SK-N-SH treated with all-trans-retinoic acid at 6 μM for 48 hours (cell line): ENCODE measurements at regions not wholly inside any gene's neighbourhood (a gene's known extent, or its start where the extent isn't known, plus 50 kb on each side); places are given as distances from the start of the nearest gene placed in this dataset.

Experiments used
- ATAC-seq: fragments of 200-7000 bp; cut with Tn5 transposase; 3 replicates; pipeline ENCODE4 v1.9.1; 2020; ENCODE audit warnings: mild to moderate bottlenecking, moderate library complexity
- ARNTL ChIP-seq: fragments of 450-650 bp; formaldehyde crosslinking; IDR thresholded peaks from 2 replicates; pipeline ENCODE4 v1.5.0; 2020; ENCODE audit warnings: low read depth, mild to moderate bottlenecking, moderate library complexity, borderline replicate concordance
- BACH2 ChIP-seq: fragments of 250-450 bp; sonication (Bioruptor Pico); IDR thresholded peaks from 2 replicates; pipeline ENCODE4 v1.9.0; 2021; ENCODE audit warnings: mild to moderate bottlenecking, borderline replicate concordance
- CSDC2 ChIP-seq: fragments of 250-450 bp; sonication (Bioruptor Pico); IDR thresholded peaks from 2 replicates; pipeline ENCODE4 v1.5.0; 2020; ENCODE audit warnings: mild to moderate bottlenecking, moderate library complexity
- ESRRG ChIP-seq: fragments of 250-450 bp; sonication (Bioruptor Pico); IDR thresholded peaks from 2 replicates; pipeline ENCODE4 v1.6.1; 2021; ENCODE audit warnings: mild to moderate bottlenecking
- GLIS3 ChIP-seq: fragments of 250-450 bp; sonication (Bioruptor Pico); IDR thresholded peaks from 2 replicates; pipeline ENCODE4 v1.5.0; 2020; ENCODE audit warnings: mild to moderate bottlenecking, moderate library complexity
- ISL1 ChIP-seq: fragments of 250-450 bp; sonication (Bioruptor Pico); IDR thresholded peaks from 2 replicates; pipeline ENCODE4 v2.1.2; 2022; ENCODE audit warnings: mild to moderate bottlenecking, moderate library complexity
- OSR1 ChIP-seq: fragments of 250-450 bp; sonication (Bioruptor Pico); IDR thresholded peaks from 2 replicates; pipeline ENCODE4 v1.8.0; 2022; ENCODE audit warnings: moderate library complexity, mild to moderate bottlenecking, inconsistent platforms
- PPARA ChIP-seq: fragments of 250-450 bp; sonication (Bioruptor Pico); IDR thresholded peaks from 2 replicates; pipeline ENCODE4 v1.5.0; 2020; ENCODE audit warnings: mild to moderate bottlenecking, borderline replicate concordance
- RARB ChIP-seq: fragments of 250-450 bp; sonication (Bioruptor Pico); IDR thresholded peaks from 2 replicates; pipeline ENCODE4 v1.8.0; 2021; ENCODE audit warnings: mild to moderate bottlenecking, moderate library complexity
- SNAI2 ChIP-seq: fragments of 250-450 bp; sonication (Bioruptor Pico); IDR thresholded peaks from 2 replicates; pipeline ENCODE4 v1.5.0; 2020; ENCODE audit warnings: mild to moderate bottlenecking, moderate library complexity
- TCF4 ChIP-seq: fragments of 250-450 bp; sonication (Bioruptor Pico); IDR thresholded peaks from 2 replicates; pipeline ENCODE4 v1.8.0; 2021; ENCODE audit warnings: mild to moderate bottlenecking, moderate library complexity, borderline replicate concordance
- ZC3H10 ChIP-seq: fragments of 250-450 bp; sonication (Bioruptor Pico); IDR thresholded peaks from 2 replicates; pipeline ENCODE4 v1.5.1; 2021; ENCODE audit warnings: mild to moderate bottlenecking, moderate library complexity
- ZFP3 ChIP-seq: fragments of 250-450 bp; sonication (Bioruptor Pico); IDR thresholded peaks from 2 replicates; pipeline ENCODE4 v1.5.0; 2020; ENCODE audit warnings: mild to moderate bottlenecking, moderate library complexity
- ZFP30 ChIP-seq: fragments of 450-650 bp; formaldehyde crosslinking; IDR thresholded peaks from 2 replicates; pipeline ENCODE4 v1.5.0; 2022; ENCODE audit warnings: mild to moderate bottlenecking, moderate library complexity
- ZNF565 ChIP-seq: fragments of 450-650 bp; formaldehyde crosslinking; conservative IDR thresholded peaks from 2 replicates; pipeline ENCODE4 v1.5.0; 2020; ENCODE audit warnings: low read depth, mild to moderate bottlenecking, moderate library complexity
- TF ChIP-seq, protein P1 (sequence below): fragments of 250-450 bp; sonication (Bioruptor Pico); IDR thresholded peaks from 2 replicates; pipeline ENCODE4 v1.5.0; 2020; ENCODE audit warnings: mild to moderate bottlenecking, moderate library complexity
- TF ChIP-seq, protein P2 (sequence below): fragments of 250-450 bp; sonication (Bioruptor Pico); IDR thresholded peaks from 2 replicates; pipeline ENCODE4 v1.8.0; 2021; ENCODE audit warnings: low read depth, mild to moderate bottlenecking, moderate library complexity, borderline replicate concordance
- TF ChIP-seq, protein P3 (sequence below): fragments of 250-450 bp; sonication (Bioruptor Pico); IDR thresholded peaks from 2 replicates; pipeline ENCODE4 v1.5.1; 2020; ENCODE audit warnings: low read depth, mild to moderate bottlenecking, moderate library complexity
- TF ChIP-seq, protein P4 (sequence below): fragments of 250-450 bp; sonication (Bioruptor Pico); IDR thresholded peaks from 2 replicates; pipeline ENCODE4 v1.8.0; 2020; ENCODE audit warnings: mild to moderate bottlenecking, moderate library complexity, borderline replicate concordance
- TF ChIP-seq, protein P5 (sequence below): fragments of 250-450 bp; sonication (Bioruptor Pico); IDR thresholded peaks from 2 replicates; pipeline ENCODE4 v1.5.1; 2021; ENCODE audit warnings: mild to moderate bottlenecking, moderate library complexity

DNA sequence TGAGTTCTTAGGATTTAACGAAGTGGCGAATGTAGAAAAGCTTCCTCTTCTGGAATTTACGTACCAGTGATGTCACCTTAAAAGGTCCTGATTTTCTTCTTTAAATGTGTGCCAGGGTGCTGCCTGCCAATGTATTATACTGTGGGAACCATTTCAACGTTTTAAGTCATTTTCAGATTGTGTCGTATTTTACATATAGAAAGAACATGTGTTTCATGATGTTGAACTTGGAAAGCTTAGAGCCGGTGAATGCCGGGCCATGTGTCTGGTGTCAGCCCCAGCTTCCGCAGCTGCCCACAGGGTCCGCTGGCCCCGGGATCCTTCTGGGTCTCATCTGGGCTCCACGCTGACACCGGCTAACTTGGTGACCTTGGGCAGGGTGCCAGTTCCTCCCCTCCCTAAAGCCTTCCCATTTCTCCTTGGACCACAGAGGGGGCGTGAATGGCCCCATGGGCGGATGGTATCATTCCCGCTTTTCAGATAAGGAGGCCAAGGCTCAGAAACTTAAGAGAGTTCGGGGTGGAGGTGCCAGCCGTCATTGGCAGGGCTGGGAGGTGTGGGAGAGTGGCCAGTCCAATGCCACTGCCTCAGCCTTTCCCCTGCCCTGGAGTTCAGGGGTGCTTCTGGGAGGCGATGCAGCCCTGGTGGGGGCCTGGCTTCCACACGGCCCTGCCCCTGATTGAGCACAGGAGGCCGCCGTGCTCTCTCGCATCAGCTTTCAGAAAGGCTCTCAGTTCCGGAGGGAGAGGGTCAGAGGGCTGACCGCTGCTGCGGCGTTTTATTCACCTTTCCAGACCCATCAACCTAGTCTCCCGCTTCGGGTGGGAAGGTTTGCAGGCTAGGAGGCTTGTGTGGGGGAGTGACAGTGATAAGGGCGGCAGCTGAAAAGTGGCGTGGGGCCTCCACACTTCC is 68.8 kb upstream of the CIBAR2 start:
- ATAC-seq = no peak; the same call in 2 of the 3 replicates
- TF ChIP-seq PPARA = no peak
- TF ChIP-seq, protein P1, sequence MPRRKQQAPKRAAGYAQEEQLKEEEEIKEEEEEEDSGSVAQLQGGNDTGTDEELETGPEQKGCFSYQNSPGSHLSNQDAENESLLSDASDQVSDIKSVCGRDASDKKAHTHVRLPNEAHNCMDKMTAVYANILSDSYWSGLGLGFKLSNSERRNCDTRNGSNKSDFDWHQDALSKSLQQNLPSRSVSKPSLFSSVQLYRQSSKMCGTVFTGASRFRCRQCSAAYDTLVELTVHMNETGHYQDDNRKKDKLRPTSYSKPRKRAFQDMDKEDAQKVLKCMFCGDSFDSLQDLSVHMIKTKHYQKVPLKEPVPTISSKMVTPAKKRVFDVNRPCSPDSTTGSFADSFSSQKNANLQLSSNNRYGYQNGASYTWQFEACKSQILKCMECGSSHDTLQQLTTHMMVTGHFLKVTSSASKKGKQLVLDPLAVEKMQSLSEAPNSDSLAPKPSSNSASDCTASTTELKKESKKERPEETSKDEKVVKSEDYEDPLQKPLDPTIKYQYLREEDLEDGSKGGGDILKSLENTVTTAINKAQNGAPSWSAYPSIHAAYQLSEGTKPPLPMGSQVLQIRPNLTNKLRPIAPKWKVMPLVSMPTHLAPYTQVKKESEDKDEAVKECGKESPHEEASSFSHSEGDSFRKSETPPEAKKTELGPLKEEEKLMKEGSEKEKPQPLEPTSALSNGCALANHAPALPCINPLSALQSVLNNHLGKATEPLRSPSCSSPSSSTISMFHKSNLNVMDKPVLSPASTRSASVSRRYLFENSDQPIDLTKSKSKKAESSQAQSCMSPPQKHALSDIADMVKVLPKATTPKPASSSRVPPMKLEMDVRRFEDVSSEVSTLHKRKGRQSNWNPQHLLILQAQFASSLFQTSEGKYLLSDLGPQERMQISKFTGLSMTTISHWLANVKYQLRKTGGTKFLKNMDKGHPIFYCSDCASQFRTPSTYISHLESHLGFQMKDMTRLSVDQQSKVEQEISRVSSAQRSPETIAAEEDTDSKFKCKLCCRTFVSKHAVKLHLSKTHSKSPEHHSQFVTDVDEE (CRISPR knock-in tag) = no peak

- TF ChIP-seq, protein P2, sequence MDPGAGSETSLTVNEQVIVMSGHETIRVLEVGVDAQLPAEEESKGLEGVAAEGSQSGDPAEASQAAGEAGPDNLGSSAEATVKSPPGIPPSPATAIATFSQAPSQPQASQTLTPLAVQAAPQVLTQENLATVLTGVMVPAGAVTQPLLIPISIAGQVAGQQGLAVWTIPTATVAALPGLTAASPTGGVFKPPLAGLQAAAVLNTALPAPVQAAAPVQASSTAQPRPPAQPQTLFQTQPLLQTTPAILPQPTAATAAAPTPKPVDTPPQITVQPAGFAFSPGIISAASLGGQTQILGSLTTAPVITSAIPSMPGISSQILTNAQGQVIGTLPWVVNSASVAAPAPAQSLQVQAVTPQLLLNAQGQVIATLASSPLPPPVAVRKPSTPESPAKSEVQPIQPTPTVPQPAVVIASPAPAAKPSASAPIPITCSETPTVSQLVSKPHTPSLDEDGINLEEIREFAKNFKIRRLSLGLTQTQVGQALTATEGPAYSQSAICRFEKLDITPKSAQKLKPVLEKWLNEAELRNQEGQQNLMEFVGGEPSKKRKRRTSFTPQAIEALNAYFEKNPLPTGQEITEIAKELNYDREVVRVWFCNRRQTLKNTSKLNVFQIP = no peak
- TF ChIP-seq OSR1 (CRISPR knock-in tag) (no peak), CSDC2 (CRISPR knock-in tag) (no peak), ISL1 (CRISPR knock-in tag) (no peak), RARB (no peak), ARNTL (CRISPR knock-in tag) (no peak), SNAI2 (CRISPR knock-in tag) (no peak), ESRRG (CRISPR knock-in tag) (no peak), GLIS3 (CRISPR knock-in tag) (no peak), ZNF565 (CRISPR knock-in tag) (no peak), ZFP3 (CRISPR knock-in tag) (no peak), BACH2 (CRISPR knock-in tag) (no peak), TCF4 (CRISPR knock-in tag) (no peak), ZC3H10 (CRISPR knock-in tag) (no peak), ZFP30 (no peak)
- TF ChIP-seq, protein P3, sequence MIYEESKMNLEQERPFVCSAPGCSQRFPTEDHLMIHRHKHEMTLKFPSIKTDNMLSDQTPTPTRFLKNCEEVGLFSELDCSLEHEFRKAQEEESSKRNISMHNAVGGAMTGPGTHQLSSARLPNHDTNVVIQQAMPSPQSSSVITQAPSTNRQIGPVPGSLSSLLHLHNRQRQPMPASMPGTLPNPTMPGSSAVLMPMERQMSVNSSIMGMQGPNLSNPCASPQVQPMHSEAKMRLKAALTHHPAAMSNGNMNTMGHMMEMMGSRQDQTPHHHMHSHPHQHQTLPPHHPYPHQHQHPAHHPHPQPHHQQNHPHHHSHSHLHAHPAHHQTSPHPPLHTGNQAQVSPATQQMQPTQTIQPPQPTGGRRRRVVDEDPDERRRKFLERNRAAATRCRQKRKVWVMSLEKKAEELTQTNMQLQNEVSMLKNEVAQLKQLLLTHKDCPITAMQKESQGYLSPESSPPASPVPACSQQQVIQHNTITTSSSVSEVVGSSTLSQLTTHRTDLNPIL (CRISPR knock-in tag) = no peak
- TF ChIP-seq, protein P4, sequence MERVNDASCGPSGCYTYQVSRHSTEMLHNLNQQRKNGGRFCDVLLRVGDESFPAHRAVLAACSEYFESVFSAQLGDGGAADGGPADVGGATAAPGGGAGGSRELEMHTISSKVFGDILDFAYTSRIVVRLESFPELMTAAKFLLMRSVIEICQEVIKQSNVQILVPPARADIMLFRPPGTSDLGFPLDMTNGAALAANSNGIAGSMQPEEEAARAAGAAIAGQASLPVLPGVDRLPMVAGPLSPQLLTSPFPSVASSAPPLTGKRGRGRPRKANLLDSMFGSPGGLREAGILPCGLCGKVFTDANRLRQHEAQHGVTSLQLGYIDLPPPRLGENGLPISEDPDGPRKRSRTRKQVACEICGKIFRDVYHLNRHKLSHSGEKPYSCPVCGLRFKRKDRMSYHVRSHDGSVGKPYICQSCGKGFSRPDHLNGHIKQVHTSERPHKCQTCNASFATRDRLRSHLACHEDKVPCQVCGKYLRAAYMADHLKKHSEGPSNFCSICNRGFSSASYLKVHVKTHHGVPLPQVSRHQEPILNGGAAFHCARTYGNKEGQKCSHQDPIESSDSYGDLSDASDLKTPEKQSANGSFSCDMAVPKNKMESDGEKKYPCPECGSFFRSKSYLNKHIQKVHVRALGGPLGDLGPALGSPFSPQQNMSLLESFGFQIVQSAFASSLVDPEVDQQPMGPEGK (CRISPR knock-in tag) = no peak
- TF ChIP-seq, protein P1 (CRISPR knock-in tag) = no peak
- TF ChIP-seq, protein P5, sequence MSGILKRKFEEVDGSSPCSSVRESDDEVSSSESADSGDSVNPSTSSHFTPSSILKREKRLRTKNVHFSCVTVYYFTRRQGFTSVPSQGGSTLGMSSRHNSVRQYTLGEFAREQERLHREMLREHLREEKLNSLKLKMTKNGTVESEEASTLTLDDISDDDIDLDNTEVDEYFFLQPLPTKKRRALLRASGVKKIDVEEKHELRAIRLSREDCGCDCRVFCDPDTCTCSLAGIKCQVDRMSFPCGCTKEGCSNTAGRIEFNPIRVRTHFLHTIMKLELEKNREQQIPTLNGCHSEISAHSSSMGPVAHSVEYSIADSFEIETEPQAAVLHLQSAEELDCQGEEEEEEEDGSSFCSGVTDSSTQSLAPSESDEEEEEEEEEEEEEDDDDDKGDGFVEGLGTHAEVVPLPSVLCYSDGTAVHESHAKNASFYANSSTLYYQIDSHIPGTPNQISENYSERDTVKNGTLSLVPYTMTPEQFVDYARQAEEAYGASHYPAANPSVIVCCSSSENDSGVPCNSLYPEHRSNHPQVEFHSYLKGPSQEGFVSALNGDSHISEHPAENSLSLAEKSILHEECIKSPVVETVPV (CRISPR knock-in tag) = no peak
- no peak for ATAC-seq
Observed at GRCh38 chr16:85181739-85182129, 69.5 kb upstream of the CIBAR2 start.
